ENCODE measurements at regions not wholly inside any gene's neighbourhood (a gene's known extent, or its start where the extent isn't known, plus 50 kb on each side); places are given as distances from the start of the nearest gene placed in this dataset.

DNA sequence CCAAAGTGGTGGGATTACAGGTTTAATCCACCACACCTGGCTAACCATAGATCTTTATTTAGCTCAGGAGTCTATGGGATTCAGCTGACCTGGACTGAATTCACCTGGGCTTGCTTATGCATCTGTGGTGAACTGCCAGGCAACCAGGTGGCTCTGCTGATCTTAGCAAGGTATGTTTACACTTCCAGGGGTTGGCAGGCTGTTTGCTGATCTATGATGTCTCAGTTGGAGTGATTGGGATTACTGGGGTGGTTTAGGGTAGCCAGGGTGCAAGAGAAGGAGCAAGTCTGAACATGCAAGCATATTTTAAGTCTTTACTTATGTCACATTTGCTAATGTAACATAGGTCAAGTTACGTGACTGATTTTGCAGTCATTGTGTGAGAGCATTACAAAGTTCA, 63.6 kb upstream of the JAK2 start:
- no peaks in the 10 kb centered on the region for H3K9me3 Mint-ChIP-seq (ENCODE audit: unreplicated experiment)
- no peaks in the 10 kb centered on the region for H3K27me3 Mint-ChIP-seq (ENCODE audit: unreplicated experiment)
- H3K27ac Mint-ChIP-seq (ENCODE audit: unreplicated experiment): no peak overlapping the region
- no peak overlapping the region for H3K4me3 Mint-ChIP-seq (ENCODE audit: unreplicated experiment)
- H3K36me3 Mint-ChIP-seq (ENCODE audit: unreplicated experiment): peaks cover 3% of the 10 kb centered on the region
- peaks cover 9% of the 10 kb centered on the region for H3K4me1 Mint-ChIP-seq (ENCODE audit: unreplicated experiment)
- DNase-seq (ENCODE audit: extremely low spot score, unreplicated experiment): no peak
- TF ChIP-seq, protein P1, sequence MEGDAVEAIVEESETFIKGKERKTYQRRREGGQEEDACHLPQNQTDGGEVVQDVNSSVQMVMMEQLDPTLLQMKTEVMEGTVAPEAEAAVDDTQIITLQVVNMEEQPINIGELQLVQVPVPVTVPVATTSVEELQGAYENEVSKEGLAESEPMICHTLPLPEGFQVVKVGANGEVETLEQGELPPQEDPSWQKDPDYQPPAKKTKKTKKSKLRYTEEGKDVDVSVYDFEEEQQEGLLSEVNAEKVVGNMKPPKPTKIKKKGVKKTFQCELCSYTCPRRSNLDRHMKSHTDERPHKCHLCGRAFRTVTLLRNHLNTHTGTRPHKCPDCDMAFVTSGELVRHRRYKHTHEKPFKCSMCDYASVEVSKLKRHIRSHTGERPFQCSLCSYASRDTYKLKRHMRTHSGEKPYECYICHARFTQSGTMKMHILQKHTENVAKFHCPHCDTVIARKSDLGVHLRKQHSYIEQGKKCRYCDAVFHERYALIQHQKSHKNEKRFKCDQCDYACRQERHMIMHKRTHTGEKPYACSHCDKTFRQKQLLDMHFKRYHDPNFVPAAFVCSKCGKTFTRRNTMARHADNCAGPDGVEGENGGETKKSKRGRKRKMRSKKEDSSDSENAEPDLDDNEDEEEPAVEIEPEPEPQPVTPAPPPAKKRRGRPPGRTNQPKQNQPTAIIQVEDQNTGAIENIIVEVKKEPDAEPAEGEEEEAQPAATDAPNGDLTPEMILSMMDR (IDR thresholded peaks at IDR 0.05): no peak

DNA sequence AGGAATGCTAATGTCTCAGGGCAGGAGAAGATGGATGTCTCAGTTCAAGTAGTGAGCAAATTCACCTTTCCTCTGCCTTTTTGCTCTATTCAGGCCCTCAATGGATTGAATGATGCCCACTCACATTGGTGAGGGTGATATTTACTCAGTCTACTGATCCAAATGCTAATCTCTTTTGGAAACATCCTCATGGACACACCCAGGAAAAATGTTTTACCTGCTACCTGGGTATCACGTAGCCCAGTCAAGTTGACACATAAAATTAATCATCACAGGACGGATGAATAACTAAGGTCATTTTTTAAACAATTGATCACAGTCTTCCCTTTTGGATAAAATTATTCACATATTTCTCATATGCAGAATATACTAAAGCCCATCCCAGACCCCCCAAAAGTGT, 63.0 kb upstream of the JAK2 start:
- DNase-seq (ENCODE audit: extremely low spot score, unreplicated experiment): no peak
- Mint-ChIP-seq H3K4me3 (ENCODE audit: unreplicated experiment) (no peak overlapping the region), H3K27me3 (ENCODE audit: unreplicated experiment) (no peaks in the 10 kb centered on the region)

DNA sequence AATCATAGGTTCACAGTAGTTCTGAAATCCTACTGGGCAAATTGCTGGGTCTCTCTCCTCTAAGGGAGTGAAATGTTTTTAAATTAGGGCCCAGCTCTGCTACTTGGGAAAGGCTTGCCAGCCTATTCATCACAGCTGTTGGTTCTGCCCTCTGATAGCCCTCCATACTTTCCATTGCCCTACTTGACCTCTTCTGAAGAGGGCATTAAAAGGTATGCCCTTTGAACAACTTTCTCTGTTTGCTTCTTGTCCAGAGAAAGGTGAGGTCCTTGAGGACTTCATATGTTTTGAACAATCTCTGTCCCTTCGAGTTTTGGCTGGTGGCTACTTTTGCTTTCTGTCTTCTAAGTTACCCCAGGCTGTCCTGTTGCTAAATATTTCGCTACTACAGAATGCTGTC, 62.3 kb upstream of the JAK2 start:
- Mint-ChIP-seq H3K9me3 (ENCODE audit: unreplicated experiment) (no peaks in the 10 kb centered on the region), H3K4me3 (ENCODE audit: unreplicated experiment) (no peak overlapping the region), H3K27ac (ENCODE audit: unreplicated experiment) (no peak overlapping the region), H3K36me3 (ENCODE audit: unreplicated experiment) (peaks cover 3% of the 10 kb centered on the region), H3K27me3 (ENCODE audit: unreplicated experiment) (no peaks in the 10 kb centered on the region), H3K4me1 (ENCODE audit: unreplicated experiment) (peaks cover 9% of the 10 kb centered on the region)
- TF ChIP-seq, protein P1 (IDR thresholded peaks at IDR 0.05): no peak
- DNase-seq (ENCODE audit: extremely low spot score, unreplicated experiment): no peak

More for the DNA sequence above, 63.0 kb upstream of the JAK2 start:
- Mint-ChIP-seq H3K36me3 (ENCODE audit: unreplicated experiment) (peaks cover 3% of the 10 kb centered on the region), H3K27ac (ENCODE audit: unreplicated experiment) (no peak overlapping the region), H3K9me3 (ENCODE audit: unreplicated experiment) (no peaks in the 10 kb centered on the region), H3K4me1 (ENCODE audit: unreplicated experiment) (peaks cover 9% of the 10 kb centered on the region)
- TF ChIP-seq, protein P1 (IDR thresholded peaks at IDR 0.05): no peak

DNA sequence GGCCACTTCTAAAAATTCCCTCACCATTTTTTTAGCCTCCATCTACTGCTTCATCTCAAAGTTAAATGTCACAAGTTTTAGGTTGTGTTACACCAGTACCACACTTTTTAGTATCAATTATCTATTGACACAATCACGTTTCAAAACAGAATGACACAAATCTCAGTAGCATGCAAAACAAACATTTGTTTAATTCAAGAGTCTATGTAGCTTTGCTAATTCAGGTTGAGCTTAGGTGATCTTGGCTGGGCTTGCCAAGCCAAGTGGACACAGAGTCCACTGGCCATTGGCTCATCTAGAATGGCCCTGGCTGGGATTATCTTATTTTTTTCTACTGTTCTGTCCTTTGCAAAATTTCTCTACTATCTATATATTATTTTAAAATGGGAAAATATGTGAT, 61.9 kb upstream of the JAK2 start:
- peaks cover 9% of the 10 kb centered on the region for H3K4me1 Mint-ChIP-seq (ENCODE audit: unreplicated experiment)
- H3K27me3 Mint-ChIP-seq (ENCODE audit: unreplicated experiment): no peaks in the 10 kb centered on the region
- H3K36me3 Mint-ChIP-seq (ENCODE audit: unreplicated experiment): peaks cover 3% of the 10 kb centered on the region

DNA sequence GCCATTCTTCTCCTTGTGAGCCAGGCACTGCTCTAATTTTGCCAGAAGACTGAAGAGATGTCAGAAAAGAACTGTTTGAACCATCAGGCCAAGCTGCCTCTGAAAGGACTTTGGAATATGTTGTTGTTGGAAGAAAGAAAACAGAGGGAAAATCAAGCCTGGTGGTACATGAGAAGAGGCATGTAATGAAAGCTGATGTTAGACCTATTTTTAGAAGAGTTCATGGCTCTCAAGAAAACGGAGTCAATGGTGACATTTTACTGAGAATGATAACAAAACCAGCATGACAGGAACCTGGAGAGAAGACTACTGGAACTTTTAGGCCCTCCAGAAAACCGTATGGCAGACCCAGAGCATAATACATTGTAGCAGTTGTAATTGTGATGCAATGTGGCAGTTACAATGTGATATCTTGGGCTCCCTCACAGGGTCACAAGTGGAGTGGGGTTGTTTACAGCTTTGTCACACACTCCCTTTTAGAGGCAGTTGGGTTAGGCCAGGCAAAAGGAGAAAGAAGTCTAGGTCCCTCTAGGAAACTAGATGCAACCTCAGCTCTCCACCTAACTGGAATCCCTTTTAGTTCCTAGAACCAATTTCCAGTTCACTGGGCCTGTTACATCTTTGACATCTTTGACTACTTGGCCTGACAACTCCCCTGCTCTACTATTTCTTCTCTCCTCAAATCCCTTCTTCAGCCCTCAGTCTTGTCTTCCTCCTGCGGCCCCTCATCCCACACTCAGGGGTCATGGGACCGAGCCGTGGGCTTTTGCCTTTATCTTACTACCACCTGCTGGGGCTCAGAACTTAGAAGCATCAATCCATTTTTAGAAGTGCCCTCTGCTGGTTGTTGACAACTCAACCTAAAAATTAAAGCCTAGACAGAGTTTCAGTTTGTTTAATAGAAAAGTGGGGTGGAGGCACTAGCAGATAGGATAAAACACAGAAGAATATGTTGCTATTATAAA, 61.2 kb upstream of the JAK2 start:
- no peaks in the 10 kb centered on the region for H3K9me3 Mint-ChIP-seq (ENCODE audit: unreplicated experiment)
- H3K4me3 Mint-ChIP-seq (ENCODE audit: unreplicated experiment): no peak overlapping the region

More for the DNA sequence above, 61.9 kb upstream of the JAK2 start:
- no peak for DNase-seq (ENCODE audit: extremely low spot score, unreplicated experiment)
- TF ChIP-seq, protein P1 (IDR thresholded peaks at IDR 0.05): no peak
- Mint-ChIP-seq H3K27ac (ENCODE audit: unreplicated experiment) (no peak overlapping the region), H3K9me3 (ENCODE audit: unreplicated experiment) (no peaks in the 10 kb centered on the region), H3K4me3 (ENCODE audit: unreplicated experiment) (no peak overlapping the region)

More for the DNA sequence above, 61.2 kb upstream of the JAK2 start:
- Mint-ChIP-seq H3K27ac (ENCODE audit: unreplicated experiment) (no peak overlapping the region), H3K36me3 (ENCODE audit: unreplicated experiment) (peaks cover 3% of the 10 kb centered on the region), H3K27me3 (ENCODE audit: unreplicated experiment) (no peaks in the 10 kb centered on the region), H3K4me1 (ENCODE audit: unreplicated experiment) (peaks cover 9% of the 10 kb centered on the region)
- DNase-seq (ENCODE audit: extremely low spot score, unreplicated experiment): no peak
- TF ChIP-seq, protein P1 (IDR thresholded peaks at IDR 0.05): peak; percentile 44

Data from osteocyte (in vitro differentiated cells).